Neuron (in vitro differentiated cells): ENCODE measurements at regions not wholly inside any gene's neighbourhood (a gene's known extent, or its start where the extent isn't known, plus 50 kb on each side); places are given as distances from the start of the nearest gene placed in this dataset.

Source experiments
- H2AFZ ChIP-seq: one replicate; pipeline ENCODE4 v1.6.1; 2013; ENCODE audit warnings: low read depth, mild to moderate bottlenecking, inconsistent platforms, low read length, moderate library complexity
- H3K27me3 ChIP-seq: one replicate; pipeline ENCODE4 v1.6.1; 2013; ENCODE audit warnings: low read length; ENCODE audit not compliant: insufficient read depth
- H3K36me3 ChIP-seq: one replicate; pipeline ENCODE4 v1.6.1; 2013; ENCODE audit warnings: low read length; ENCODE audit not compliant: insufficient read depth
- H3K4me1 ChIP-seq: one replicate; pipeline ENCODE4 v1.6.1; 2013; ENCODE audit warnings: low read length; ENCODE audit not compliant: insufficient read depth
- H3K4me3 ChIP-seq: 2 replicates; pipeline ENCODE4 v1.5.1; 2013; ENCODE audit warnings: mild to moderate bottlenecking, low read length, moderate library complexity
- H3K9me3 ChIP-seq: one replicate; pipeline ENCODE4 v1.6.1; 2013; ENCODE audit warnings: low read length

DNA sequence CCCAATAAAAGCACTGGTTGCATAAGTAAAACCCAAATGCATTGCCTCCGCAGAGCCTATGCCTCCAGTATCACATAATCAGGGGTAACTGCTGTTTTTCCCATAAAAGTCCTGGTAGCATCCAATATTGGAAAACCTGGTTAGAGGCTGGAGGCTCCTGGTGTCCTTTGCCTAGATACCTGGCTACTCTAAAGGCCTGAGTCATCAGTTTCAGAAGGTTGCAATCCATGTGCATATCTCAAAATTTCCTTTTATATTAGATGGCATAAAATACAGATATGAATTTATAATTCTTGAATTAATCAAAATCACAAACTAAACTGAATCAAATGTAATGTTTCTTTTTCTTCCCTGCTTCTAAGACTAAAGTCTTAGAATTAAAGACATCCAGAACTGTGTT is 164.2 kb upstream of the DCN start:
- Histone ChIP-seq H3K9me3 (peaks cover 2% of the 10 kb centered on the region), H3K4me3 (no peak overlapping the region), H3K27me3 (no peaks in the 10 kb centered on the region), H3K4me1 (no peaks in the 10 kb centered on the region), H2AFZ (no peak overlapping the region), H3K36me3 (no peaks in the 10 kb centered on the region)

DNA sequence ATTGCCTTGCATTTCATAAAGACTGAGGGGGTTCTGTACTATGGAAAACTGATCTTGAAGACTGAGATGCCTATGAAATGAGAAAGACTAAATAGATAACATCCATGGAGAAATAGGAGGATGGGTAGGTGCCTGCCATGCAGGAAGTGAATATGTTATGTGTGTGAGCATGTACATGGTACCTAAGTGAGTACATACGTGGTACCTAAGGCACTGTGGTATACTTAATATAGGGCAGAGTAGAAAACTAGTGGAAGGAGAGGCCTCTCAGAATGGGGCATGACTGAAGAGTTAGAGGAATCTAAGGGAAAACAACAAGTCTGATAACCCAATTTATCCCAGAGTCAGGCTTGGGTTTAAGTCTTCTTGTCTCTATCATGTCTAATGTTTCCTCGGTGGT is 161.8 kb upstream of the DCN start:
- H3K36me3 ChIP-seq: no peaks in the 10 kb centered on the region
- H2AFZ ChIP-seq: no peak overlapping the region
- H3K4me1 ChIP-seq: no peaks in the 10 kb centered on the region
- no peaks in the 10 kb centered on the region for H3K27me3 ChIP-seq
- H3K9me3 ChIP-seq: no peaks in the 10 kb centered on the region
- no peak overlapping the region for H3K4me3 ChIP-seq

DNA sequence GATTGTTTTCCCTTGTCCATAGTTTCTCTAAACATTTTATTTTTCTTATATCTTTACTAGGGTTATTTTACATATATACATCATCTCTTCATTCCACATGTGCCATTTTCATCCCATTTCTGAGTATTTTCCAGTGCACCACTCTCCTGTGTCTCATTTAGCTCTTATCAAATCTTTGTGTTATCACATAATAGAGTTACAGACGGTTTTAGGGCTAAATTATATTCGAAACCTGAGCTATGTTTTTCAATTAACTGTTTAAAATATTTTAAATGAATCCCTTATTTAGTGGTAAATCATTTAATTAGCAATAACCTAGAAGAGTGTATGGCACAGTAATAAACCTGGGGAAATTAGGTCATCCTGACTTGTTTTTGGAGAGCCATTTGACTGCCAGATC is 160.4 kb upstream of the DCN start:
- no peak overlapping the region for H2AFZ ChIP-seq
- H3K36me3 ChIP-seq: no peaks in the 10 kb centered on the region
- no peak overlapping the region for H3K4me3 ChIP-seq
- H3K27me3 ChIP-seq: no peaks in the 10 kb centered on the region
- no peaks in the 10 kb centered on the region for H3K9me3 ChIP-seq
- H3K4me1 ChIP-seq: no peaks in the 10 kb centered on the region

DNA sequence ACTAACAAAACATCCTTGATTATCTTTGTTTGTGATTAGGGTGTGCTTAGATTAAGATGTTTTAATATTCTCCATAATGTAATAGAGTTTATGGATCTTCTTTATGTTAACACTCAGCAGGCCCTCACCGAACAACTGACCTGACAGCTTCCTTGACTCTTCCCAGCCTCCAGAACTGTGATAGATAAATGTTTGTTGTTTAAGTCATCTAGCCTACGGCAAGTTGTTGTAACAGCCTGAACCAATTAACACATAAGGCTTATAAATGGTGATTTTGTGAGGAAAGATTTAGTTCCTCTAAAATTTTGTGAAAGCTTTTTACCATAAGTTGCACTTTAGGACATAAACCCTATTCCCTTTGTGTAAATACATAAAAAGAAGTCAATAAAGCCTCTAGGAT is 156.5 kb upstream of the DCN start:
- no peaks in the 10 kb centered on the region for H3K27me3 ChIP-seq
- no peaks in the 10 kb centered on the region for H3K4me1 ChIP-seq
- H3K36me3 ChIP-seq: no peaks in the 10 kb centered on the region

DNA sequence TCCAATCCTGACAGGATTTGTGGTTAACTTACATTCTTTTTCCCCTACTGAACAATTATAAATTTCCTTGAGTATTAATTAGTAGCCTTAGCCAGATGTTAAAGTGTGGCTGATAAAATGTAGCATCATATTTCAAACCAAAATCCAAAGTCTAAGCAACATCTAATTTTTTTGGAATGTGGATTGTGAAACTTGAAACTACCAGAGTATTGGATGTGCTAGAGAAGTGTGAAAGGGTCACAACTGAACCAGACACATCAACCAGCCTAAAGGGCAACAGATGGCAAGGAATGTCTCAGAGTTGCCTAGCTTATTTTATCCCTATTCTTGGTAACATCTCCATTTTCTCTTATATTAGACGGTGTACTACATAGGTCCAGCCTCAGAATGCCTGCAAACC is 153.1 kb upstream of the DCN start:
- H3K9me3 ChIP-seq: no peaks in the 10 kb centered on the region
- no peaks in the 10 kb centered on the region for H3K4me1 ChIP-seq
- H2AFZ ChIP-seq: no peak overlapping the region
- H3K27me3 ChIP-seq: no peaks in the 10 kb centered on the region
- no peak overlapping the region for H3K4me3 ChIP-seq
- no peaks in the 10 kb centered on the region for H3K36me3 ChIP-seq

More for the DNA sequence above, 156.5 kb upstream of the DCN start:
- no peak overlapping the region for H3K4me3 ChIP-seq
- no peak overlapping the region for H2AFZ ChIP-seq
- H3K9me3 ChIP-seq: no peaks in the 10 kb centered on the region

DNA sequence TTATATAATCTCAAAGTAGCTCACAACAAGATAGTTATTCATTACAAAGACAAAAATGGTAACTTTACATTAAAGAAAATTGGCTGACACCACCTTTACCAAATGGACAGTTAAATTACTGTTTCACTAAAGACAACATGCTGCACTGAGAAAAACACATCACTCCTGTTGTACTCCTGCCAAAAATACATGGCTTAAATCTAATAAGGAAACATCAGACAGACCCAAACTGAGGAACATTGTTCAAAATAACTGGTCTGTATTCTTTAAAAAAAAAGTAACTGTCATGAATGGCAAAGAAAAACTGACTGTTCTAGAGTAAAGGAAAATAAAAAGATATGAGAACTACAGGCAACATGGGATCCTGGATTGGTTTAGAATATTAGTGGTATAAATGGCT is 151.3 kb upstream of the DCN start:
- H3K4me3 ChIP-seq: no peak overlapping the region
- no peaks in the 10 kb centered on the region for H3K27me3 ChIP-seq
- H3K4me1 ChIP-seq: no peaks in the 10 kb centered on the region
- H3K36me3 ChIP-seq: no peaks in the 10 kb centered on the region
- H3K9me3 ChIP-seq: no peaks in the 10 kb centered on the region
- no peak overlapping the region for H2AFZ ChIP-seq

DNA sequence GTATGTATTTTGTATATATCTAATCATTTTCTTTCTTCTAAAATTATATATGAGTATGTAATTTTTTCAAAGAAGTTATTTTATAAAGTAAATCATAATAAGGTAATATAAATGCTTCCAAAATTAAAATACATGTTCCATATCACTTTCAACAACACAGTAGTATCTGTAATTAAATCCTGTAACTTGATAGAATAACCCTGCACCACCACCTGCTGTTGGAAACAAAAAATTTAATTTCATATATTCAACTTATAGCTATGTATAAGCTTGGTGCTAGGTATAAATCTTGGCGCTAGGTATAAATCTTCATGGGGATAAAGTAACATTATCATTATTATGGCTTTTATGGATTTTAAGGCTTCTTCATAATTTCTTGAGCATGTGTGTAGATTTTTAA is 149.7 kb upstream of the DCN start:
- Histone ChIP-seq H3K4me3 (no peak overlapping the region), H3K27me3 (no peaks in the 10 kb centered on the region), H3K4me1 (no peaks in the 10 kb centered on the region), H2AFZ (no peak overlapping the region), H3K9me3 (no peaks in the 10 kb centered on the region), H3K36me3 (no peaks in the 10 kb centered on the region)

DNA sequence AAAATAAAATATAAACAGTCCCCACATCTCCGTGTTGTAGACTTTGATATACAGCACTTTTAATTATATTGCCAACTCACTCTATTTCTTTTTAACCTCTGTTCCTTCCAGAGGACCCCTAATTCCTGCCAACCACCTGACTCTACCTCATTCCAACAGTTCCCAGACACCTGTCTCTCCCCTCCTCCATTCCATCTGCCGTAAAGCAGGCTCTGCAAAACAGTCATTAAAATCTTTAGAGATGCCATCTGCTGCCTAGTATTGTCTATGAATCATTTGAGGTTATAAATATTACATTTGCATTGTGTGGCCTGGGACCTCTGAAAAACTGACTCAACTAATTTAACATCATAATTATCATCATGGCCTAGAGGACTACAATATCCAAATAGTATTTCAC is 148.8 kb upstream of the DCN start:
- Histone ChIP-seq H2AFZ (no peak overlapping the region), H3K27me3 (no peaks in the 10 kb centered on the region), H3K4me3 (no peak overlapping the region), H3K36me3 (no peaks in the 10 kb centered on the region), H3K4me1 (no peaks in the 10 kb centered on the region), H3K9me3 (no peaks in the 10 kb centered on the region)

DNA sequence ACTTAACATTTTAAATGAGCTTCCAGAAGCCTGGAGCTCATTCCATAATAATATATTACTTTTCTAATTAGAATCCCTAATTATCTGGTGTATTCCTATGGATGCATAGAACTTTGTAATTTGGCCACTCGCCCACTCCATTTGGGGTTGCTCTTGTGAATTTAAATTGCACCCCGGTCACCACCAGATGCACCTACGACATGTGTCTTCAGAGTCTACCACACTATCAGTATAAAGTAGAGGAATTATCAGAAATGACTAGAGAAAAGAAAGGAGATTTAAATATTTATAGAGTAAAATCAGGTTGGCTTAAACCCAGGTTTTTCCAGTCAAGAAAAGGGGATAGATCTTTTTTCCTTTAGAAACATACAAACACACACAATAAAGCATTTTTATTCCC is 145.8 kb upstream of the DCN start:
- Histone ChIP-seq H3K36me3 (no peaks in the 10 kb centered on the region), H3K4me3 (no peak overlapping the region), H3K27me3 (no peaks in the 10 kb centered on the region), H3K9me3 (no peaks in the 10 kb centered on the region), H3K4me1 (no peaks in the 10 kb centered on the region), H2AFZ (no peak overlapping the region)

DNA sequence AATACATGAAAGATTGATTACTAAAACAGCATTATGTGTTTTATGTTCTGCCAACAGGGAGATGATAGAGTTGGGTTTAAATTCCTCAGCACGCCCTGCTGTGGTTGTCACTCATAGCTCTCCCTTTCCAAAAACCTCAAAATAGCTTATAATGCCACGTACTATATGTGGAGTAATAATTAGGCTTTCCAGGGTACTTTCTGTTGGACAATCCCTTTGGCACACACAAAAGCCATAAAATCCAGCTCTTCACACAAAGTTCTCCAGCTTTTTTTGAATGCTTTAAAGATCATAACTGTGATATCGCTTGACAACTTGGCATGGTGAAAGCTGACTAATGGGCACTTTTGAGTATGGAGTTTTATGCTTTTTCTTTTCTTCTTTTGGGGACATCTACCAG is 145.3 kb upstream of the DCN start:
- Histone ChIP-seq H2AFZ (no peak overlapping the region), H3K4me3 (no peak overlapping the region), H3K4me1 (no peaks in the 10 kb centered on the region), H3K9me3 (no peaks in the 10 kb centered on the region), H3K27me3 (no peaks in the 10 kb centered on the region), H3K36me3 (no peaks in the 10 kb centered on the region)

DNA sequence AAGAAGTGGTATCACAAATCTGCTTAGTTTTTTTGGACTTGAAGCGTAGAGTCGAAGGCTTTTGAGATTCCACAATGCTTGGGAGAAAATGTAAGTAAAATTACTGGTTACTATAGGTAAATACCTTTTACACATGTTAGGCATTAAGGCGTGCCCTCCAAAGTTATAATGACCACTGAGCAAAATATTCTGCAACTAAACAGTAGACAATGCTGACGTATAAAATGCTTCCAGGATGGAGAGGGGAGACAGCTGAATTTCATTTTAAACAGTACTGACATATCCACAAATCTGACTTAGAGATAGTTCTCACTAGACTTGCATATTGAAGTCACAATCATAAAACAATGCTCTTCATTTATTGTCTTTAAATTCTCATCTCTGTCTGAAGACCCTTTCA is 144.5 kb upstream of the DCN start:
- Histone ChIP-seq H3K4me3 (no peak overlapping the region), H2AFZ (no peak overlapping the region), H3K36me3 (no peaks in the 10 kb centered on the region), H3K27me3 (no peaks in the 10 kb centered on the region), H3K9me3 (no peaks in the 10 kb centered on the region), H3K4me1 (no peaks in the 10 kb centered on the region)

DNA sequence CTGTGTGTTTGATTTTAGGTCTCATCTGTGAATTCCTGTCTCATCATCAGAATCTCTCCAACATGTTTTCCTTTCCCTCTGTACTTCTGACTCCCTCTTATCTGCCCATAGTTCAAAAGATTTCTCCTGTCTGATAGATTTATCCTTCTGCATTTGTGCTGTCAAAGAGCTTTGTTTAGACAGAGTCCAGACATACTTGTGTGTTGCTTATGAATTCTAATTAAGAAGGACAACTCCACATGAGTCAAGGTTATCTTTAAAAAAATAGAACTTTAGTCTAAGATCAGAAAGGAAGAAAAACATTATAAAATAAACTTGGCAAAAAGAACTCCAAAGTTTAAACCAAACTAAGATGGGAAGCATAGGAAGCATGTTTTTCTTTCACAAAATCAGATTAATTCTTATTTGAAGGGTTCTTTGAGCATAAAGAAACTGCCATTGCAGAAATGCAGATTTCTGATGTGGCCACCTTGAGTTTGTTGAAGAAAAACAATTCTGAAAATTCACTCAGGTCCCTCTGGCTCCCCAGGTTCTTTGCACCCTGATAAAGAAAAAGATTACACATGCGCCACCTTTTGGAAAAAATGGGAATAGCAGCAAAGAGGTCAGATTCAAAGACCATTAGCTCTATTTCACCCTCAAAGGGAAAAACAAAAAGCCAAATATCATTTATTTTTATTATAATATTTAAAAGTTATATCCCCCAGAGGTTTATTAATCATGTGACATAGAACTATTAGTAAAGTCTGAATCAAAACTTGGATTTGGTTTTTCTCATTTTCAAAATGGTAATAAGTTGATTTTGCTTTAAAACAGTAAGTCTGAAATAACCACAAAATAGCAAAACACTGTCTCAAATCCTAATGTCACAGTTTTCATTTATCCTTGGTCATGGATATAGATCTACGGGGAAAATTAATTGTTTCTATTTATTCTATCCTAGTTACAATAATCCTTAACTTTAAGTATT is 143.7 kb upstream of the DCN start:
- Histone ChIP-seq H3K27me3 (no peaks in the 10 kb centered on the region), H3K36me3 (no peaks in the 10 kb centered on the region), H3K9me3 (no peaks in the 10 kb centered on the region), H2AFZ (no peak overlapping the region), H3K4me3 (no peak overlapping the region), H3K4me1 (no peaks in the 10 kb centered on the region)

DNA sequence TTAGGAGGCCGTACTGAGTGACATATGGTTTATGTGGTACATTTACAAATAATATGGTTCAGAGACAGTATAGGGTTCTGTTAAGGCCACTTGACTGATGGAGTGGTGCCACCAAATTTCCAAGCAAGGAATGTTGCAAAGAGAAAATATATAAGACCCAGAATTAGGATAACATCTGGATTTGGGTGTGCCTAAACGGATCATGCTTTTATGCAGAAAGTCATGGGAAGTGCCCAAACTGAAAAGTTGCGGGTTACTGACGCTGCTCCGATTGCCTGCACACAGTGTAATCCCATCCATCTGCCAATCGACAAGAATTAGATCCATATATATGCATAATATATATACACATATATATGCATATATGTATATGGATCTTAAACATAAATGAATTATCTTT is 138.4 kb upstream of the DCN start:
- no peaks in the 10 kb centered on the region for H3K36me3 ChIP-seq
- no peaks in the 10 kb centered on the region for H3K9me3 ChIP-seq
- no peak overlapping the region for H2AFZ ChIP-seq
- no peaks in the 10 kb centered on the region for H3K4me1 ChIP-seq
- H3K27me3 ChIP-seq: no peaks in the 10 kb centered on the region
- no peak overlapping the region for H3K4me3 ChIP-seq
